ENCODE measurements at regions not wholly inside any gene's neighbourhood (a gene's known extent, or its start where the extent isn't known, plus 50 kb on each side); places are given as distances from the start of the nearest gene placed in this dataset.
"Not testable (repeated sequence)": the region's sequence is repeated elsewhere in the genome, so short reads cannot be mapped to it uniquely, and the experiment has no call there.

DNA sequence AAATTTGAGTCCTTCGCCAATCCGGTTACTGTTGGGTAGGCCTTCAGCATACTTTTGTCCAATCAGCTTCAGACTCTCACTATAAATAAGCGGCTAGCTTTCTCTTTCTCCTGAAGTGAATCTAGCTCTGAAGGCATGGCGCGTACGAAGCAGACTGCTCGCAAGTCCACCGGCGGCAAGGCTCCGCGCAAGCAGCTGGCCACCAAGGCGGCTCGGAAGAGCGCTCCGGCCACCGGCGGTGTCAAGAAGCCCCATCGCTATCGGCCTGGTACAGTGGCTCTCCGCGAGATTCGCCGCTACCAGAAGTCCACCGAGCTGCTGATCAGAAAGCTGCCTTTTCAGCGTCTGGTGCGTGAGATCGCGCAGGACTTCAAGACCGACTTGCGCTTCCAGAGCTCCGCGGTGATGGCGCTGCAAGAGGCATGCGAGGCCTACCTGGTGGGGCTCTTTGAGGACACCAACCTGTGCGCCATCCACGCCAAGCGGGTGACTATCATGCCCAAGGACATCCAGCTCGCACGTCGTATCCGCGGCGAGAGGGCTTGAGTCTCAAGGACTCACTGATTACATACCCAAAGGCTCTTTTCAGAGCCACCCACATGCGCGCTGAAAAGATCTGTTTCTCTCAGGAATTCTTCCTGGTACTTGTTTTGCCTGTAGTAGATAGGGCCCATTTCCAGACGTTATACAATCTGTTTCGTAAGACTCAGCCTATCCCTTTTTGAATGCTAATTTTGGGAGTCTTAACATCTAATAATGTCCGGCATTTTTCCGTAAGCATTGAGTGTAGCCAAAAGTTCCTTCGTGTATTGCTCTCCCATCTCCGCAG is 102.0 kb downstream of the OR2B2 start:
- peak; percentile 96 to 97 for DNase-seq
- Histone ChIP-seq H3K27me3 (ENCODE audit: control insufficient read depth in 3 of 3, insufficient read depth in 3 of 3, low read length in 3 of 3) (no peaks in the 10 kb centered on the region), H3K36me3 (ENCODE audit: control insufficient read depth in 3 of 3, insufficient read depth in 2 of 3, low read depth in 1 of 3, low read length in 3 of 3) (no peaks in the 10 kb centered on the region), H3K27ac (ENCODE audit: low read depth in 1 of 3, low read length in 2 of 3) (peak overlapping the region; percentile 96 to 99 (median 97)), H3K4me1 (ENCODE audit: control insufficient read depth in 3 of 3, insufficient read depth in 2 of 3, low read depth in 1 of 3, low read length in 2 of 3) (peaks cover 0 to 15% (median 0%) of the 10 kb centered on the region in 3 donors), H3K9me3 (ENCODE audit: control insufficient read depth in 2 of 2, insufficient read depth in 1 of 2, low read depth in 1 of 2, low read length in 1 of 2) (no peaks in the 10 kb centered on the region), H3K4me3 (ENCODE audit: low read depth in 1 of 3, low read length in 3 of 3) (peak overlapping the region; percentile 55 to 78 (median 67))
- 1% methylated on average over 50 to 51 of the region's 51 CpGs for WGBS, 3 donors
- FAIRE-seq = no peak

DNA sequence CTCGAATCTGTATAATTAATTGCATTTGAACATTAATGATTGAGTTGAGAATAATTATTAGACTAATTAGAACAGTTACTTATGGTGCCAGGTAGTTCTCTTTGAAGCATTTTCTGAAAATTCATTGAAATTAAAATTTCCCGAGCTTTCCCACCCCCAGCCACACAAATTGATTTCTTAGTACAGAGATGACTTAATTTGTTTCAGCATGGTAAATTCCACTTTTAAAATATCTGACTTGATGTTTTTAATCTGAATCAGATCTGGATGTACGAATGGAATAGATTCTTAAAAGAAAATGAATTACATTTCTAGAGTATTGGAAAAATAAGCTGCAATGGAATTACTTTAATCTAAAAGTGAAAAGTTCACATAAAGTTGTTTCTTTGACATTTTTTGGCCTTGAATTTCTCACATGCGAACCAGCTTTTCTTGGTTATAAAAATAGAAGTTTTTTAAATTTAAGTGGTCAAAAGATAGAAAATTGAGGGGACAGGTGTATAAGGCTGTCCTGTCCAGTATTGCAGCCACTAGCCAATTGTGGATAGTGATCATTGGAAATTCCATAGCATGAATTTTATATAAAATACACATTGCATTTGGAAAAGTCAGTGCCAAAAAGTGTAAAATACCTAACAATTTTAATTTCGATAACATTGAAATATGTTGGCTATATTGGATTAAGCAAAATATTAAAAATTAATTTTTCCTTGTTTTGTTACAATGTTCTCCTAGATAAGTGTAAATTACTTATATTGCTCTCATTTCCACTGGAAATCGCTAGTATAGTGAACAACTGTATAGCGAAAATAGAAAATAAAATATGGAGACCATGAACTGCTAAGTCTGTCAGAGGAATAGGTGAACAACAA is 102.9 kb downstream of the OR2B2 start:
- peaks cover 0 to 15% (median 0%) of the 10 kb centered on the region in 3 donors for H3K4me1 ChIP-seq (ENCODE audit: control insufficient read depth in 3 of 3, insufficient read depth in 2 of 3, low read depth in 1 of 3, low read length in 2 of 3)
- H3K27ac ChIP-seq (ENCODE audit: low read depth in 1 of 3, low read length in 2 of 3) = peak overlapping the region; percentile 96 to 99 (median 97)
- 12 to 14% (median 14%) methylated on average over 7 of the region's 7 CpGs for WGBS, 3 donors
- FAIRE-seq (no peak), DNase-seq (no peak)
- no peaks in the 10 kb centered on the region for H3K27me3 ChIP-seq (ENCODE audit: control insufficient read depth in 3 of 3, insufficient read depth in 3 of 3, low read length in 3 of 3)
- H3K9me3 ChIP-seq (ENCODE audit: control insufficient read depth in 2 of 2, insufficient read depth in 1 of 2, low read depth in 1 of 2, low read length in 1 of 2) = no peaks in the 10 kb centered on the region
- H3K36me3 ChIP-seq (ENCODE audit: control insufficient read depth in 3 of 3, insufficient read depth in 2 of 3, low read depth in 1 of 3, low read length in 3 of 3) = no peaks in the 10 kb centered on the region
- H3K4me3 ChIP-seq (ENCODE audit: low read depth in 1 of 3, low read length in 3 of 3) = peak overlapping the region in 2 of 3 donors; percentile 43 to 78

DNA sequence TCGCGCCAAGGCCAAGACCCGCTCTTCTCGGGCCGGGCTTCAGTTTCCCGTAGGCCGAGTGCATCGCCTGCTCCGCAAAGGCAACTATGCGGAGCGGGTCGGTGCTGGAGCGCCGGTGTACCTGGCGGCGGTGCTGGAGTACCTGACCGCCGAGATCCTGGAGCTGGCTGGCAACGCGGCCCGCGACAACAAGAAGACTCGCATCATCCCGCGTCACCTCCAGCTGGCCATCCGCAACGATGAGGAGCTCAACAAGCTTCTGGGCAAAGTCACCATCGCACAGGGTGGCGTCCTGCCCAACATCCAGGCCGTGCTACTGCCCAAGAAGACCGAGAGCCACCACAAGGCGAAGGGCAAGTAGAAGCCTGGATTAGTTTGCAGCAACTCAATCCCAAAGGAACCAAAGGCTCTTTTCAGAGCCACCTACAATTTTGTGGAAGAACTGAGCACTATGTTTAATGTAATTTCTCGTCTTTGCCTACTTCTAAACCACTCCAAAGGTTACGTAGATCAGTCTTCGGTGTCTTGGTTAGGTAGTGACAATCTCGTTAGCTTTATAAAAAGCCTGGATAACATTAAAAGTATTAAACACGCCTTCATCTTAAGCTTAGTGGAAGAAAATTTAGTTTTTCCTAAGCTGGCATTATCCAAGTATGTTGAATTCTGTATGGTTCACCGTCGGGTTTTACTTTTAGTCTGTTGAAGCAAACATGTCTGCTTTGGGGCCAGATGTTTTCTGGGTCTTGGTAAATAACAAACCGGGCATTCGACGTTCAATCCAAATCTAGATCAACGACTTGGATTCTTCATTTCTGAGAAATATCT is 103.7 kb downstream of the OR2B2 start:
- not testable (repeated sequence) for H3K27me3 ChIP-seq (ENCODE audit: control insufficient read depth in 3 of 3, insufficient read depth in 3 of 3, low read length in 3 of 3); FAIRE-seq; H3K36me3 ChIP-seq (ENCODE audit: control insufficient read depth in 3 of 3, insufficient read depth in 2 of 3, low read depth in 1 of 3, low read length in 3 of 3); H3K9me3 ChIP-seq (ENCODE audit: control insufficient read depth in 2 of 2, insufficient read depth in 1 of 2, low read depth in 1 of 2, low read length in 1 of 2); H3K4me1 ChIP-seq (ENCODE audit: control insufficient read depth in 3 of 3, insufficient read depth in 2 of 3, low read depth in 1 of 3, low read length in 2 of 3)
- 2 to 4% (median 3%) methylated on average over 21 to 25 of the region's 43 CpGs for WGBS, 3 donors
- peak; percentile 52 to 68 for DNase-seq
- peak overlapping the region; percentile 20 to 57 (median 43) for H3K4me3 ChIP-seq (ENCODE audit: low read depth in 1 of 3, low read length in 3 of 3)
- peak overlapping the region; percentile 95 to 98 (median 97) for H3K27ac ChIP-seq (ENCODE audit: low read depth in 1 of 3, low read length in 2 of 3)

DNA sequence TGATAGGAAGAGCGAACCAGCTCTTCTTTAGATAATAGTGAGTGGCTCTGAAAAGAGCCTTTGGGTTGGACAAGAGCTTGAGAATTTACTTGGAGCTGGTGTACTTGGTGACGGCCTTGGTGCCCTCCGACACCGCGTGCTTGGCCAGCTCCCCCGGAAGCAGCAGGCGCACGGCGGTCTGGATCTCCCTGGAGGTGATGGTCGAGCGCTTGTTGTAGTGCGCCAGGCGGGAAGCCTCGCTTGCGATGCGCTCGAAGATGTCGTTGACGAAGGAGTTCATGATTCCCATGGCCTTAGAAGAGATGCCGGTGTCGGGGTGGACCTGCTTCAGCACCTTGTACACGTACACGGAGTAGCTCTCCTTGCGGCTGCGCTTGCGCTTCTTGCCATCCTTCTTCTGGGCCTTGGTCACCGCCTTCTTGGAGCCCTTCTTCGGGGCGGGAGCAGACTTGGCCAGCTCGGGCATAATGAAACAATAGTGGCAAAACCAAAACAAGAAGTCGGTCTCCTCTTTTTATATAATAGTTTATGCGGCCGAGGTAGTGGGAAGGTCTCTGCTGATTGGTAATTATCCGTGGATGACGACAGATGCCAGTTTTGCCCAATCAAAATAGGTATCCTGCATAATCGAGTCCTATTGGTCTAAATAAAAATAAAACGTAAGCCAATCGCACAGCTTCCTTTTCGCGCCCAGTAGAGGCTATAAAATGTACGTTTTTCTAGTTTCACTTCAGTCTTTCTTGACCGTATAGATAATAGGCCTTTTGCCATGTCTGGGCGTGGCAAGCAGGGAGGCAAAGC is 104.6 kb downstream of the OR2B2 start:
- not testable (repeated sequence) for H3K4me1 ChIP-seq (ENCODE audit: control insufficient read depth in 3 of 3, insufficient read depth in 2 of 3, low read depth in 1 of 3, low read length in 2 of 3); H3K36me3 ChIP-seq (ENCODE audit: control insufficient read depth in 3 of 3, insufficient read depth in 2 of 3, low read depth in 1 of 3, low read length in 3 of 3); H3K27me3 ChIP-seq (ENCODE audit: control insufficient read depth in 3 of 3, insufficient read depth in 3 of 3, low read length in 3 of 3); H3K9me3 ChIP-seq (ENCODE audit: control insufficient read depth in 2 of 2, insufficient read depth in 1 of 2, low read depth in 1 of 2, low read length in 1 of 2)
- FAIRE-seq = peak; percentile 80
- Histone ChIP-seq H3K4me3 (ENCODE audit: low read depth in 1 of 3, low read length in 3 of 3) (peak overlapping the region; percentile 22 to 57 (median 53)), H3K27ac (ENCODE audit: low read depth in 1 of 3, low read length in 2 of 3) (peak overlapping the region; percentile 81 to 97 (median 95))
- DNase-seq = peak; percentile 95 to 96
- WGBS, 3 donors = 0 to 1% (median 0%) methylated on average over 43 of the region's 43 CpGs

DNA sequence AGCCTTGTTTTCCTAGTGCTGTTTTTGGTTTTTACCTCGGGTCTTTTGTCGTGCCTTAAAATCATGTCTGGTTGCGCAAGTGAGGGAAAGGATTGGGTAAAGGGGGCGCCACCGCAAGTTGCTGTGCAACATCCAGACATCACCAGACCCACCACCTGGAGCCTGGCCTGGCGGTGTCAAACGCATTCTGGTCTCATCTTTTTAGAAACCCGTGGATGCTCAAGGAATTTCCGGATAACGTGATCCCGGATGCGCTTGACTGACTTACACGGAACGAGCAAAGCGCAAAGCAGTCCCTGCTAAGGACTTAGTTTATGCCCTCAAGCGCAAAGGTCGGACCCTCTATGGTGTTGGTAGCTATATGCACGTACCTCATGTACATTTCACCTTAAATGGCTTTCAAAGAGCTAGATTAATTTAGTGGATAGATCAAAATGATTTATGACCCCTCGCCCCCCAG is 105.2 kb downstream of the OR2B2 start:
- DNase-seq (peak; percentile 68 to 84), FAIRE-seq (no peak)
- Histone ChIP-seq H3K36me3 (ENCODE audit: control insufficient read depth in 3 of 3, insufficient read depth in 2 of 3, low read depth in 1 of 3, low read length in 3 of 3) (no peaks in the 10 kb centered on the region), H3K9me3 (ENCODE audit: control insufficient read depth in 2 of 2, insufficient read depth in 1 of 2, low read depth in 1 of 2, low read length in 1 of 2) (no peaks in the 10 kb centered on the region), H3K27me3 (ENCODE audit: control insufficient read depth in 3 of 3, insufficient read depth in 3 of 3, low read length in 3 of 3) (no peaks in the 10 kb centered on the region), H3K4me3 (ENCODE audit: low read depth in 1 of 3, low read length in 3 of 3) (peak overlapping the region; percentile 22 to 57 (median 53)), H3K27ac (ENCODE audit: low read depth in 1 of 3, low read length in 2 of 3) (peak overlapping the region; percentile 81 to 95 (median 91)), H3K4me1 (ENCODE audit: control insufficient read depth in 3 of 3, insufficient read depth in 2 of 3, low read depth in 1 of 3, low read length in 2 of 3) (peaks cover 0 to 10% (median 0%) of the 10 kb centered on the region in 3 donors)
- WGBS, 3 donors = 1 to 4% (median 2%) methylated on average over 19 of the region's 19 CpGs

- H3K36me3 ChIP-seq (ENCODE audit: control insufficient read depth in 3 of 3, insufficient read depth in 2 of 3, low read depth in 1 of 3, low read length in 3 of 3) = no peaks in the 10 kb centered on the region
- no peaks in the 10 kb centered on the region for H3K9me3 ChIP-seq (ENCODE audit: control insufficient read depth in 2 of 2, insufficient read depth in 1 of 2, low read depth in 1 of 2, low read length in 1 of 2)
- no peak for FAIRE-seq
- no peak overlapping the region for H3K27ac ChIP-seq (ENCODE audit: low read depth in 1 of 3, low read length in 2 of 3)
- H3K4me3 ChIP-seq (ENCODE audit: low read depth in 1 of 3, low read length in 3 of 3) = no peak overlapping the region
- H3K27me3 ChIP-seq (ENCODE audit: control insufficient read depth in 3 of 3, insufficient read depth in 3 of 3, low read length in 3 of 3) = no peaks in the 10 kb centered on the region
- no peak for DNase-seq
- 84 to 88% (median 87%) methylated on average over 2 of the region's 2 CpGs for WGBS, 3 donors
- H3K4me1 ChIP-seq (ENCODE audit: control insufficient read depth in 3 of 3, insufficient read depth in 2 of 3, low read depth in 1 of 3, low read length in 2 of 3) = peaks cover 0 to 4% (median 0%) of the 10 kb centered on the region in 3 donors
Observed at GRCh38 chr6:27805347-27805746, 106.8 kb downstream of the OR2B2 start.

- WGBS, 3 donors = 82 to 86% (median 85%) methylated on average over 4 of the region's 4 CpGs
- FAIRE-seq = no peak
Observed at GRCh38 chr6:27804851-27805250, 107.3 kb downstream of the OR2B2 start.

More at GRCh38 chr6:27804851-27805250, 107.3 kb downstream of the OR2B2 start:
- Histone ChIP-seq H3K27me3 (ENCODE audit: control insufficient read depth in 3 of 3, insufficient read depth in 3 of 3, low read length in 3 of 3) (no peaks in the 10 kb centered on the region), H3K4me1 (ENCODE audit: control insufficient read depth in 3 of 3, insufficient read depth in 2 of 3, low read depth in 1 of 3, low read length in 2 of 3) (peaks cover 0 to 4% (median 0%) of the 10 kb centered on the region in 3 donors), H3K9me3 (ENCODE audit: control insufficient read depth in 2 of 2, insufficient read depth in 1 of 2, low read depth in 1 of 2, low read length in 1 of 2) (no peaks in the 10 kb centered on the region), H3K36me3 (ENCODE audit: control insufficient read depth in 3 of 3, insufficient read depth in 2 of 3, low read depth in 1 of 3, low read length in 3 of 3) (no peaks in the 10 kb centered on the region), H3K27ac (ENCODE audit: low read depth in 1 of 3, low read length in 2 of 3) (no peak overlapping the region), H3K4me3 (ENCODE audit: low read depth in 1 of 3, low read length in 3 of 3) (no peak overlapping the region)
- no peak for DNase-seq

Data from small intestine (tissue), 7 donors.